ENCODE measurements at regions not wholly inside any gene's neighbourhood (a gene's known extent, or its start where the extent isn't known, plus 50 kb on each side); places are given as distances from the start of the nearest gene placed in this dataset.

DNA sequence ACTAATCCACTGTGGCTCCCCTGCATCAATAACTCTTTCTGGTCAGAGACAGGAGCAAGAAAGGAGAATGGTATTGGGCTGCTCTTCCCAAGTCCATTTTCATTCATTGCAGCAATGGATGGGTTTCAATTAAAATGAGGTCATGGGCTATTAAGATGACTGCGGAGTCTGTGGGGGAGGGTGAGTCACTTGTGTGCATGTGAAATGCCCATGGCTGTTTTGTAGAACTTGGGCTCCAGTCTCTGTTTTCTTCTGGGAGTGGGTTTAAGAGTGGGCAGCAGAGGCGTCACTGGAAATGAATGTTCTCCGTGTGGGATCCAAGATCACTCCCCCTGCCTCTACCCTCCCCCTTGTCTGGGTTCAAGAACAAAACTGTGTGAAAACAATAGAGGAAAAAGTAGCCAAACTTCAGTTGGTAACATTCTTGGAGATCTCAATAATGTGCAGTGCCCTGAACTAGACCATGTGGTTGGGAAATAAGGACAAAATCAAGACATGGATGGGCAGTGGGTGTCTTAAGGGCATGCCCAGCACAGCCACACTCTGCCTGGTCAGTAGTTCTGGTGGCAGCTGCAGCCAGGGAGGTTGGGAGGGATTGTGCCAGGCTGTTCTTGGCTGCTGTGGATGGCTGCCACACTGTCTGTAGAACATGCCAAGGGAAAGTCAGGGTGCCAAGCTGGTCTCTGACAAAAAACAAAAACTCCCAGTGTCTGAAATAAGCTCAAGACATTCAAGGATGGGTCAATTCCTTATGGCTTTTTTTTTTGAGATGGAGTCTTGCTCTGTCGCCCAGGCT, 68.2 kb upstream of the CXCR4 start:
- no peak overlapping the region for H3K4me3 ChIP-seq (ENCODE audit: low read length)
- H3K36me3 ChIP-seq (ENCODE audit: control insufficient read depth, insufficient read depth, low read length) = no peaks in the 10 kb centered on the region
- H3K9ac ChIP-seq (ENCODE audit: low read length) = no peak overlapping the region
- H3K4me1 ChIP-seq (ENCODE audit: control insufficient read depth, insufficient read depth, low read length) = no peaks in the 10 kb centered on the region
- H3K27me3 ChIP-seq (ENCODE audit: control insufficient read depth, insufficient read depth, low read length) = no peaks in the 10 kb centered on the region
- no peaks in the 10 kb centered on the region for H3K9me3 ChIP-seq (ENCODE audit: control insufficient read depth, low read length)

DNA sequence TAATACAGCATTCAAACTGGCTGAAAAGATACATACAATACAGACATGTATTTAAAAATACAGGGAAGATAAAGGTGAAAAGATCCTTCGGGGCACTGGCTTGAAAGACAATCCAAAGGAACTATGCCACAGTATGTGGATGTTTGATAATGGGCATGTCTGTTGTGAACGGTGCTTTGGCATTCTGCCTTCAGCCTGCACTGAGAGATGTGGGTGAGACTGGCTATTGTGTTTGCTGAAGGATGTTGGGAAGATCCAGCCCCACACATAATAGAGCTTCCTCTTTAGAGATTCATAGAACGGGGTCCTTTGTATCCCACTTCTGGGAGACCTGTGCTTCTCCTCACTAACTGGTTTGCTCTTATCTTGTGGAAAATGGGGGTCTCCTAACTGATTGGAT, 65.1 kb upstream of the CXCR4 start:
- Histone ChIP-seq H3K4me1 (ENCODE audit: control insufficient read depth, insufficient read depth, low read length) (peaks cover 9% of the 10 kb centered on the region), H3K9me3 (ENCODE audit: control insufficient read depth, low read length) (no peaks in the 10 kb centered on the region), H3K9ac (ENCODE audit: low read length) (no peak overlapping the region), H3K27me3 (ENCODE audit: control insufficient read depth, insufficient read depth, low read length) (no peaks in the 10 kb centered on the region), H3K4me3 (ENCODE audit: low read length) (no peak overlapping the region), H3K36me3 (ENCODE audit: control insufficient read depth, insufficient read depth, low read length) (no peaks in the 10 kb centered on the region)

DNA sequence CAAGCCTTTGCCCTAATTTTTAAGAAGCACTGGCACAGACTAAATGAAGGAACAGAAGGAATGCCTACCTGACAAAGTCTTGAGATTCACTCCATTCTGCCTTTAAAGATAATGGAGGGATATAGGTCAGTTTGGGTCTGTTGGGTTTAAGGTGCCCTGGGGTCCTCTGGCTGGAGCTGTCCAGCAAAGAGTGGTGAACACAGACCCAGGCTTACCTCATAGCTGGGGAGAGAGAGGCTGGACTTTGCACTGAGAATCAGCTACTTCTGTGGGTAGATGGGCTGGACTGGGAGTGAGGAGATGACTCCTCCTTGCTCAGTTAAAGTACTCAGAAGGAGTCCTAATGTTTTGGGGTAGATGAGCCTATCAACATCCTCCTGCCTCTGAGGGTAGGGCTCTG, 64.4 kb upstream of the CXCR4 start:
- Histone ChIP-seq H3K4me1 (ENCODE audit: control insufficient read depth, insufficient read depth, low read length) (peaks cover 9% of the 10 kb centered on the region), H3K36me3 (ENCODE audit: control insufficient read depth, insufficient read depth, low read length) (no peaks in the 10 kb centered on the region), H3K9me3 (ENCODE audit: control insufficient read depth, low read length) (no peaks in the 10 kb centered on the region), H3K27me3 (ENCODE audit: control insufficient read depth, insufficient read depth, low read length) (no peaks in the 10 kb centered on the region), H3K9ac (ENCODE audit: low read length) (no peak overlapping the region), H3K4me3 (ENCODE audit: low read length) (no peak overlapping the region)

DNA sequence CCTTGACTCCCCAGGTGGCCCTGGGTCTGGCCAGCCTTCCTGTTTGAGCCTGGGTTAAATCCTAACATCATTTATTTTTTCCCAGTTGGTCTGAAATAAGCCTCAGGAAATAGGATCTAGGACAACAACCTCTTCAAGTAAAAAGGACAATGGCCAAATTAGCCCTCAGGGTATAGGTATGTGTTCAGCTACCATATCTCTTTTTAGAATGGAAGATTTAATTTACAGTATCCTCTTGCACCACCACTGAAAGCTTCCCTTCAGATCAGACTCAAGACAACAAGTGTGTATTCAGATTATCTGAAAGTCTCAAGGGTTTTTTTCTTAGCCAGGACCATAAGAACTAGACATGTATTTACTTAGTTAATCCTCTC, 61.6 kb upstream of the CXCR4 start:
- Histone ChIP-seq H3K4me1 (ENCODE audit: control insufficient read depth, insufficient read depth, low read length) (peaks cover 12% of the 10 kb centered on the region), H3K9ac (ENCODE audit: low read length) (no peak overlapping the region), H3K4me3 (ENCODE audit: low read length) (no peak overlapping the region), H3K36me3 (ENCODE audit: control insufficient read depth, insufficient read depth, low read length) (no peaks in the 10 kb centered on the region), H3K9me3 (ENCODE audit: control insufficient read depth, low read length) (no peaks in the 10 kb centered on the region), H3K27me3 (ENCODE audit: control insufficient read depth, insufficient read depth, low read length) (no peaks in the 10 kb centered on the region)

DNA sequence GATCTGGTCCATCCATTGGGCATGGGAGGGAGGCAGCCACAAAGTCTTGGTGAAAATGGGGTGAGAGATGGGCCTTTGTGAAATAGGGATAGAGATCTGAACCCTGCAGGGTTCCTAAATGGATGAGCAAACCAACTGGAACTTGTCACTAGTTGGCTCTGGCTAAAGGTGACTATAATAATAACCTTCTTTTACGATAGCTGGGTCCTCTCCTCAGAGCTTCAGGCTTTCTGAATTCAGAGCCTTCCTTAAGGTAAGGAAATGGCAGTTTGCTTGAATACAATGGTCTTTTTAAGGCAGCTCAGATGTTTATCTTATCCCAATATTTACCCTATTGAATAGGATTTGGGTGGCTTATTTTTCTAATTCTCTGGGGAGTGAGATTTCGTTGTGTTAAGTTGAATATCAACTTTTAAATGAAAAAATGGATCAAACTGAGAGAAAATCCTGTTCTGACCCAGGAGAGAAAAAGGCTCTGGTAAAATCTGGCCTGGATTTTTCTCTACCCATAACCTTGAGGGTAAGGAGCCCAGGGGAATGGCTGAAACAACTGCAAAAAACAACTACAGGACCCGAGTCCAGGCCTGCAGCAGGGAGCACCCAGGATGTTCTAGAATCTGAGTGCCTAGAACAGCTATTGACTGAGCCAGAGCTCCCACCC, 61.1 kb upstream of the CXCR4 start:
- Histone ChIP-seq H3K9ac (ENCODE audit: low read length) (no peak overlapping the region), H3K4me1 (ENCODE audit: control insufficient read depth, insufficient read depth, low read length) (peaks cover 12% of the 10 kb centered on the region), H3K36me3 (ENCODE audit: control insufficient read depth, insufficient read depth, low read length) (no peaks in the 10 kb centered on the region), H3K4me3 (ENCODE audit: low read length) (no peak overlapping the region), H3K9me3 (ENCODE audit: control insufficient read depth, low read length) (no peaks in the 10 kb centered on the region), H3K27me3 (ENCODE audit: control insufficient read depth, insufficient read depth, low read length) (no peaks in the 10 kb centered on the region)

DNA sequence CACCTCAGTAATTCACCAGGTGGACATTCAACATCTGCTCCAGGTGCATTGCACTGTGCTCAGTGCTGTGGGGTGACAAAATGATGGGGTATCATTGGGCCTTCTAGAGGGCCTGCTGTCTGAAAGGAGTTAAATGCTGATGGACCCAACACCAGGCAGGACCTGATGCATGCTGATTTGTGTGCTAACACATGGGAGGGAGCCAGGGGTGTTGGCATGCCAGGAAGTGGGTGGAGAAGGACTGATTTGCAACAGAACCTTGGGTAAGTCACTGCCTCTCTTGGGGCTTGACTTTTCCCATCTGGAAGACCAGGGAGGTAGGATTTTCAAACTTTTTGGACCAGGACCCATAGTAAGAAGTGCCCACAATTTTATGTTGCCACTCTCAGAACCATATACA, 57.9 kb upstream of the CXCR4 start:
- Histone ChIP-seq H3K9ac (ENCODE audit: low read length) (no peak overlapping the region), H3K9me3 (ENCODE audit: control insufficient read depth, low read length) (no peaks in the 10 kb centered on the region), H3K4me1 (ENCODE audit: control insufficient read depth, insufficient read depth, low read length) (peaks cover 12% of the 10 kb centered on the region), H3K36me3 (ENCODE audit: control insufficient read depth, insufficient read depth, low read length) (no peaks in the 10 kb centered on the region), H3K27me3 (ENCODE audit: control insufficient read depth, insufficient read depth, low read length) (no peaks in the 10 kb centered on the region), H3K4me3 (ENCODE audit: low read length) (no peak overlapping the region)

DNA sequence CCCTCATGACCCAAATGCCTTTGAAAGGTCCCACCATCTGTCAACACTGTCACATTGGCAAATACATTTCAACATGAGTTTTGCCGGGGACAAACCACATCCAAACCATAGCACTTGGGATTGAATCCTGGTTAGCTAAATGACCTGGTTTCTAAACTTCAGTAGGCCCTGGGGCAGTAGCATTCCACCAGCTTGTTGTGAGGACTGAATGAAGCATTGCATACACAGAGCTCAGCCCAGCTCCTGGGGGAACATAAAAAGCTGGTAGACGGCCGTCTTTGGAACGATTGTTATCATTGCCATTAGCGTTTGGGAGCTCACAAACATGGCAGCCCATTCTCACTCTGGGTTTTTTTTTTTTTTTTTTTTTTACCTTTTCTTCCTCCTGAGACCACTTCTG, 57.5 kb upstream of the CXCR4 start:
- H3K4me3 ChIP-seq (ENCODE audit: low read length) = no peak overlapping the region
- H3K36me3 ChIP-seq (ENCODE audit: control insufficient read depth, insufficient read depth, low read length) = no peaks in the 10 kb centered on the region
- no peaks in the 10 kb centered on the region for H3K27me3 ChIP-seq (ENCODE audit: control insufficient read depth, insufficient read depth, low read length)
- peaks cover 12% of the 10 kb centered on the region for H3K4me1 ChIP-seq (ENCODE audit: control insufficient read depth, insufficient read depth, low read length)
- H3K9me3 ChIP-seq (ENCODE audit: control insufficient read depth, low read length) = no peaks in the 10 kb centered on the region
- H3K9ac ChIP-seq (ENCODE audit: low read length) = no peak overlapping the region

DNA sequence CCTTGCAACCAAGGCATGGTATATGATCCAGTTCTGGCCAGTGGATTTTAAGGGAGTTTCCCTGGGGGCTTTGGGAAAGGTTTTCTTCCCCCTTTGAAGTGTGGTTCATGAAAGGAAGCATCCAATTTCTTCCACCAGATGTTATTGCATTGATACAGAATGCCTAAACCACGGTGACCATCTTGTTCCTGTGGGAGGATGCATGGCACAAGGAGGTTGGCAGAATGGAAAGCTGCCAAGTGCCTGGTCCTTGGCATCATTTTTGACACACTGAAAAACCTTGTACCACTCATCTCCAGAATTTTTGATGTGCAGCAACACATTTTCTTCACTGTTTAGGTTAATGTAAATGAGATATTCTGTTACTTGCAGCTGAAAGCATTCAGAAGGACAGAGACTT, 55.2 kb upstream of the CXCR4 start:
- Histone ChIP-seq H3K4me3 (ENCODE audit: low read length) (no peak overlapping the region), H3K27me3 (ENCODE audit: control insufficient read depth, insufficient read depth, low read length) (no peaks in the 10 kb centered on the region), H3K4me1 (ENCODE audit: control insufficient read depth, insufficient read depth, low read length) (peaks cover 4% of the 10 kb centered on the region), H3K36me3 (ENCODE audit: control insufficient read depth, insufficient read depth, low read length) (no peaks in the 10 kb centered on the region), H3K9me3 (ENCODE audit: control insufficient read depth, low read length) (no peaks in the 10 kb centered on the region), H3K9ac (ENCODE audit: low read length) (no peak overlapping the region)

DNA sequence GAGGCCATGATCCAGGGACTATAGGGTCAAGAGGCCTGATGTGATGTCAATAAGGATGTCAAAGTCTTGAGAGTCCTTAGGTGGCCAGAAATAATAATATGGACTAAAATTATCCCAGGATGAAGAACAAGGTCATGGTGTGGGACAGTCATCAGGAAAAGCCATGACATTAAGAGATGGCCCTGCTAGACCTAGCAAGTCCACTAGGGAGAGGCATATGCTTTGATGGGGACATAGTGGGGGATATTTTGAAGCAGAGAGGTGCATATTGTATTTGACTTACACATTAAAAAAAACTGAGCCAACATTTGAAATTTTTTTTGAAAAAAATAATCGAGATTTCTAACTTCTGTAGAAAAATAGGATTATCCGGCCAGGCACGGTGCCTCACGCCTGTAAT, 53.3 kb upstream of the CXCR4 start:
- Histone ChIP-seq H3K4me3 (ENCODE audit: low read length) (no peak overlapping the region), H3K27me3 (ENCODE audit: control insufficient read depth, insufficient read depth, low read length) (no peaks in the 10 kb centered on the region), H3K4me1 (ENCODE audit: control insufficient read depth, insufficient read depth, low read length) (peaks cover 4% of the 10 kb centered on the region), H3K36me3 (ENCODE audit: control insufficient read depth, insufficient read depth, low read length) (no peaks in the 10 kb centered on the region), H3K9me3 (ENCODE audit: control insufficient read depth, low read length) (no peaks in the 10 kb centered on the region), H3K9ac (ENCODE audit: low read length) (no peak overlapping the region)

DNA sequence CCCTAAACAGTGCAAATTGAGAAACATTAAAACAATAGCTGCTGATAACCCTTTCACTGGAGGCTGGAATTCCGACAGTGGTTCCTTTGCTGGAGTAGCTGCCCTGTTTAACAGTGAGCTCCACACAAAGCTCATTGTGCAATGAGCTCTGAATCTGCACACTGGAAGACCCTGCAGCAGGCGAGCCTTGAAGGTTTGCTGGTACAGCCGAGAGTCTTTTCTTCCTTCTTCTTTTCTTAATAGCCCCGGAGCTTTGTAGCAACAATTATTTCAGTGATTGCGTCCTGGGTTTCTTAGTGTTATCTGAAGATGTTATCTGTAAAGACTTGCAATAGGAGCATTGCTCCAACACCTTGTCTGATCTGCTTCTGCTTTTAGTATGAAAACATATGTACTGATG, 50.8 kb upstream of the CXCR4 start:
- no peak overlapping the region for H3K9ac ChIP-seq (ENCODE audit: low read length)
- H3K27me3 ChIP-seq (ENCODE audit: control insufficient read depth, insufficient read depth, low read length) = no peaks in the 10 kb centered on the region
- no peaks in the 10 kb centered on the region for H3K9me3 ChIP-seq (ENCODE audit: control insufficient read depth, low read length)
- no peaks in the 10 kb centered on the region for H3K4me1 ChIP-seq (ENCODE audit: control insufficient read depth, insufficient read depth, low read length)
- no peak overlapping the region for H3K4me3 ChIP-seq (ENCODE audit: low read length)
- no peaks in the 10 kb centered on the region for H3K36me3 ChIP-seq (ENCODE audit: control insufficient read depth, insufficient read depth, low read length)

DNA sequence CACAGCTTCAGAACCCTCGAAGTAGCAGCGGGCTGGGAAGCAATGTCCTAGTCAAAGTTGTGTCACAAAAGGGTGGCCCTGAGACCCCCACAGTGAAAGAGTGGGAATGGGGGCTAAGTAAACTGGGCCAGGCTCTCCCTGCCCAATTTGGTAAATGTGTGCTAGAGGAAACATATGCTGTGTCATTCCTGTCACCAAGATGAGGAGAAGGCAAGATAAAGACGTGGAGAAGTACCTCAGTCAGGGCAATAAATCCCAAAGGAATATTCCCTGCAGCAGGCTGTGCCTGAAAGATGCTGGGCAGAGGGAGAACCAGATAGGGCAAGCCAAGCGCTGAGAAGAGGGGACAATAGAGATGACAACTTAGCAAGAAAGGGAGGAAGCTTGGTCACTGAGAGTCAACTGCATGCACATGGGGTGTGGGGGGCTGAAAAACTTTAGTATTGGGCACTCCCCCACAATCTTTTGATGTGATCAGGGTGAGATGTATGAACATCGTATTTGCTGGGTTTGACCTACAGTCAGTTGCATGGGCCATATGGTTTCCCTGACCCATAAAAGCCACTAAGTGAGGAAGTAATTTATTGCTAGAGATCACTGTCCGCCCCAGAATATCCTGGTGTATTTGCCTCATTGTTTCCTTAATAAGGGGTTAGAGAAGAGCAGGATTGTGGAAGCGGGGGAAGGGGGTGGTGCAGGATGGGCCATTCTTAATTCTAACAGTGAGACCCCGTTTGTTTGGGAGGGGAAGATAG, 49.9 kb upstream of the CXCR4 start:
- no peak overlapping the region for H3K9ac ChIP-seq (ENCODE audit: low read length)
- H3K4me1 ChIP-seq (ENCODE audit: control insufficient read depth, insufficient read depth, low read length) = no peaks in the 10 kb centered on the region
- no peaks in the 10 kb centered on the region for H3K27me3 ChIP-seq (ENCODE audit: control insufficient read depth, insufficient read depth, low read length)
- no peak overlapping the region for H3K4me3 ChIP-seq (ENCODE audit: low read length)
- H3K36me3 ChIP-seq (ENCODE audit: control insufficient read depth, insufficient read depth, low read length) = no peaks in the 10 kb centered on the region
- no peaks in the 10 kb centered on the region for H3K9me3 ChIP-seq (ENCODE audit: control insufficient read depth, low read length)
